ENCODE measurements at regions not wholly inside any gene's neighbourhood (a gene's known extent, or its start where the extent isn't known, plus 50 kb on each side); places are given as distances from the start of the nearest gene placed in this dataset.

DNA sequence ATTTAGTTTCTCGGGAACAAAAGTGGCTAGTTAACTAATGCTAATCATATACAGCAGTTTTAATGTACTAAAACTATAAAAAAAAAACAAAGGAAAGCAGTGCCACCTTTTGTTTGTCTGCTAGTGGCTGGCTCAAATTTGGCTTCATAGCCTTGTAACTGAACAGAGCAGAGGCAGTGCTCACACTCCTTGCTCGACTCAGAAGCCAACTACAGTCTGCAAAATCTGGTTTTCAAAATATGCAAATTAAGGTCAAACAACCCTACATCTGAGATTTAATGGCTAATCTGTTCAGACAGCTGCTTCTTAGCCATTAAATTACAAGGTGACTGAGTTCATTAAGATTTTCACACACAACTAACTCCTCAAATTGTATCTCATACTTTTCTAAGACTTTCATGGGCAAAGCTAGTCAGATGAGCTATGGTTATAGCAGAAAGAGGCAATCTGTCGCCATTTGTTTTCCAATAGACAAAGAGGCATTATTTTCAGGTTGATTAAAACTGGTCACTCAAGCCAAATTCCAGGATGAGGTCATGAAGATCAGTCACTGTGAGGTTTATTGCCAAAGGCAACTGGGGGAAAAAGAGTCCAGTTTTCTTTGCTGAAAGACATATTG, 56.8 kb upstream of the EPB41L4A start (continued):
- no peak for TF ChIP-seq HMGXB4 (CRISPR knock-in tag; IDR thresholded peaks at IDR 0.05)
- no peak for TF ChIP-seq PRDM15 (CRISPR knock-in tag; IDR thresholded peaks at IDR 0.05)
- no peak for TF ChIP-seq E2F1 (CRISPR knock-in tag; IDR thresholded peaks at IDR 0.05)
- TF ChIP-seq, protein P1, sequence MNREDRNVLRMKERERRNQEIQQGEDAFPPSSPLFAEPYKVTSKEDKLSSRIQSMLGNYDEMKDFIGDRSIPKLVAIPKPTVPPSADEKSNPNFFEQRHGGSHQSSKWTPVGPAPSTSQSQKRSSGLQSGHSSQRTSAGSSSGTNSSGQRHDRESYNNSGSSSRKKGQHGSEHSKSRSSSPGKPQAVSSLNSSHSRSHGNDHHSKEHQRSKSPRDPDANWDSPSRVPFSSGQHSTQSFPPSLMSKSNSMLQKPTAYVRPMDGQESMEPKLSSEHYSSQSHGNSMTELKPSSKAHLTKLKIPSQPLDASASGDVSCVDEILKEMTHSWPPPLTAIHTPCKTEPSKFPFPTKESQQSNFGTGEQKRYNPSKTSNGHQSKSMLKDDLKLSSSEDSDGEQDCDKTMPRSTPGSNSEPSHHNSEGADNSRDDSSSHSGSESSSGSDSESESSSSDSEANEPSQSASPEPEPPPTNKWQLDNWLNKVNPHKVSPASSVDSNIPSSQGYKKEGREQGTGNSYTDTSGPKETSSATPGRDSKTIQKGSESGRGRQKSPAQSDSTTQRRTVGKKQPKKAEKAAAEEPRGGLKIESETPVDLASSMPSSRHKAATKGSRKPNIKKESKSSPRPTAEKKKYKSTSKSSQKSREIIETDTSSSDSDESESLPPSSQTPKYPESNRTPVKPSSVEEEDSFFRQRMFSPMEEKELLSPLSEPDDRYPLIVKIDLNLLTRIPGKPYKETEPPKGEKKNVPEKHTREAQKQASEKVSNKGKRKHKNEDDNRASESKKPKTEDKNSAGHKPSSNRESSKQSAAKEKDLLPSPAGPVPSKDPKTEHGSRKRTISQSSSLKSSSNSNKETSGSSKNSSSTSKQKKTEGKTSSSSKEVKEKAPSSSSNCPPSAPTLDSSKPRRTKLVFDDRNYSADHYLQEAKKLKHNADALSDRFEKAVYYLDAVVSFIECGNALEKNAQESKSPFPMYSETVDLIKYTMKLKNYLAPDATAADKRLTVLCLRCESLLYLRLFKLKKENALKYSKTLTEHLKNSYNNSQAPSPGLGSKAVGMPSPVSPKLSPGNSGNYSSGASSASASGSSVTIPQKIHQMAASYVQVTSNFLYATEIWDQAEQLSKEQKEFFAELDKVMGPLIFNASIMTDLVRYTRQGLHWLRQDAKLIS (CRISPR knock-in tag; IDR thresholded peaks at IDR 0.05; ENCODE audit: borderline replicate concordance): no peak
- no peak for TF ChIP-seq ELF4 (CRISPR knock-in tag; IDR thresholded peaks at IDR 0.05; ENCODE audit: low read depth)
- TF ChIP-seq USF2 (CRISPR knock-in tag; IDR thresholded peaks at IDR 0.05): no peak
- TF ChIP-seq, protein P2, sequence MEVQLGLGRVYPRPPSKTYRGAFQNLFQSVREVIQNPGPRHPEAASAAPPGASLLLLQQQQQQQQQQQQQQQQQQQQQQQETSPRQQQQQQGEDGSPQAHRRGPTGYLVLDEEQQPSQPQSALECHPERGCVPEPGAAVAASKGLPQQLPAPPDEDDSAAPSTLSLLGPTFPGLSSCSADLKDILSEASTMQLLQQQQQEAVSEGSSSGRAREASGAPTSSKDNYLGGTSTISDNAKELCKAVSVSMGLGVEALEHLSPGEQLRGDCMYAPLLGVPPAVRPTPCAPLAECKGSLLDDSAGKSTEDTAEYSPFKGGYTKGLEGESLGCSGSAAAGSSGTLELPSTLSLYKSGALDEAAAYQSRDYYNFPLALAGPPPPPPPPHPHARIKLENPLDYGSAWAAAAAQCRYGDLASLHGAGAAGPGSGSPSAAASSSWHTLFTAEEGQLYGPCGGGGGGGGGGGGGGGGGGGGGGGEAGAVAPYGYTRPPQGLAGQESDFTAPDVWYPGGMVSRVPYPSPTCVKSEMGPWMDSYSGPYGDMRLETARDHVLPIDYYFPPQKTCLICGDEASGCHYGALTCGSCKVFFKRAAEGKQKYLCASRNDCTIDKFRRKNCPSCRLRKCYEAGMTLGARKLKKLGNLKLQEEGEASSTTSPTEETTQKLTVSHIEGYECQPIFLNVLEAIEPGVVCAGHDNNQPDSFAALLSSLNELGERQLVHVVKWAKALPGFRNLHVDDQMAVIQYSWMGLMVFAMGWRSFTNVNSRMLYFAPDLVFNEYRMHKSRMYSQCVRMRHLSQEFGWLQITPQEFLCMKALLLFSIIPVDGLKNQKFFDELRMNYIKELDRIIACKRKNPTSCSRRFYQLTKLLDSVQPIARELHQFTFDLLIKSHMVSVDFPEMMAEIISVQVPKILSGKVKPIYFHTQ (CRISPR knock-in tag; IDR thresholded peaks at IDR 0.05): no peak
- TF ChIP-seq, protein P3, sequence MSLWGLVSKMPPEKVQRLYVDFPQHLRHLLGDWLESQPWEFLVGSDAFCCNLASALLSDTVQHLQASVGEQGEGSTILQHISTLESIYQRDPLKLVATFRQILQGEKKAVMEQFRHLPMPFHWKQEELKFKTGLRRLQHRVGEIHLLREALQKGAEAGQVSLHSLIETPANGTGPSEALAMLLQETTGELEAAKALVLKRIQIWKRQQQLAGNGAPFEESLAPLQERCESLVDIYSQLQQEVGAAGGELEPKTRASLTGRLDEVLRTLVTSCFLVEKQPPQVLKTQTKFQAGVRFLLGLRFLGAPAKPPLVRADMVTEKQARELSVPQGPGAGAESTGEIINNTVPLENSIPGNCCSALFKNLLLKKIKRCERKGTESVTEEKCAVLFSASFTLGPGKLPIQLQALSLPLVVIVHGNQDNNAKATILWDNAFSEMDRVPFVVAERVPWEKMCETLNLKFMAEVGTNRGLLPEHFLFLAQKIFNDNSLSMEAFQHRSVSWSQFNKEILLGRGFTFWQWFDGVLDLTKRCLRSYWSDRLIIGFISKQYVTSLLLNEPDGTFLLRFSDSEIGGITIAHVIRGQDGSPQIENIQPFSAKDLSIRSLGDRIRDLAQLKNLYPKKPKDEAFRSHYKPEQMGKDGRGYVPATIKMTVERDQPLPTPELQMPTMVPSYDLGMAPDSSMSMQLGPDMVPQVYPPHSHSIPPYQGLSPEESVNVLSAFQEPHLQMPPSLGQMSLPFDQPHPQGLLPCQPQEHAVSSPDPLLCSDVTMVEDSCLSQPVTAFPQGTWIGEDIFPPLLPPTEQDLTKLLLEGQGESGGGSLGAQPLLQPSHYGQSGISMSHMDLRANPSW (CRISPR knock-in tag; conservative IDR thresholded peaks at IDR 0.05; ENCODE audit: low read depth): no peak

Measured in WTC11 (cell line).